Iris pigment epithelial cell (primary cell): ENCODE measurements at regions not wholly inside any gene's neighbourhood (a gene's known extent, or its start where the extent isn't known, plus 50 kb on each side); places are given as distances from the start of the nearest gene placed in this dataset.
A peak's percentile ranks its signal among the peaks of the same experiment; 100 is the strongest.

ENCODE experiments used
- DNase-seq: peaks from one replicate; pipeline ENCODE4 v3.0.0-alpha.2; 2011; ENCODE audit warnings: low read depth

GRCh38 chr14:53356361-53357150 lies 203.4 kb upstream of the DDHD1 start:
- DNase-seq = peak; percentile 51

- DNase-seq = peak; percentile 77
Measured at GRCh38 chr14:53355581-53356112, 202.5 kb upstream of the DDHD1 start.

GRCh38 chr14:53354336-53354735 lies 201.2 kb upstream of the DDHD1 start:
- no peak for DNase-seq

GRCh38 chr14:53350866-53351265 lies 197.7 kb upstream of the DDHD1 start:
- no peak for DNase-seq

- no peak for DNase-seq
Measured at GRCh38 chr14:53350429-53350828, 197.3 kb upstream of the DDHD1 start.

GRCh38 chr14:53346988-53347387 lies 193.9 kb upstream of the DDHD1 start:
- DNase-seq = peak; percentile 21

GRCh38 chr14:53341324-53341723 lies 188.2 kb upstream of the DDHD1 start:
- DNase-seq = no peak

- DNase-seq = peak; percentile 45
Measured at GRCh38 chr14:53338192-53338591, 185.1 kb upstream of the DDHD1 start.

- DNase-seq = no peak
Measured at GRCh38 chr14:53336729-53337128, 183.6 kb upstream of the DDHD1 start.

- no peak for DNase-seq
Measured at GRCh38 chr14:53333809-53334208, 180.7 kb upstream of the DDHD1 start.

- DNase-seq = no peak
Measured at GRCh38 chr14:53331921-53332320, 178.8 kb upstream of the DDHD1 start.

GRCh38 chr14:53331247-53331646 lies 178.1 kb upstream of the DDHD1 start:
- peak; percentile 72 for DNase-seq

- DNase-seq = no peak
Measured at GRCh38 chr14:53330441-53330840, 177.3 kb upstream of the DDHD1 start.

- DNase-seq = no peak
Measured at GRCh38 chr14:53328841-53329240, 175.7 kb upstream of the DDHD1 start.

GRCh38 chr14:53327716-53328115 lies 174.6 kb upstream of the DDHD1 start:
- peak; percentile 75 for DNase-seq

GRCh38 chr14:53325176-53325806 lies 172.2 kb upstream of the DDHD1 start:
- no peak for DNase-seq

GRCh38 chr14:53316504-53316903 lies 163.4 kb upstream of the DDHD1 start:
- DNase-seq = no peak

GRCh38 chr14:53310412-53310811 lies 157.3 kb upstream of the DDHD1 start:
- DNase-seq = no peak

- DNase-seq = peak; percentile 67
Measured at GRCh38 chr14:53306911-53307310, 153.8 kb upstream of the DDHD1 start.

GRCh38 chr14:53306267-53306721 lies 153.2 kb upstream of the DDHD1 start:
- peak; percentile 65 for DNase-seq

GRCh38 chr14:53304726-53305381 lies 151.7 kb upstream of the DDHD1 start:
- peak; percentile 60 for DNase-seq

GRCh38 chr14:53295985-53296582 lies 143.0 kb upstream of the DDHD1 start:
- peak; percentile 36 for DNase-seq
